PC-9 (cell line): ENCODE measurements at regions not wholly inside any gene's neighbourhood (a gene's known extent, or its start where the extent isn't known, plus 50 kb on each side); places are given as distances from the start of the nearest gene placed in this dataset.

Experiments used
- CTCF ChIP-seq: fragments of 200-600 bp; sonication (generic); conservative IDR thresholded peaks from 2 replicates; pipeline ENCODE4 v1.6.1; 2017; ENCODE audit warnings: mixed run types, antibody characterized with exemption, mild to moderate bottlenecking, moderate library complexity
- EZH2 ChIP-seq: fragments of 200-600 bp; sonication (generic); IDR thresholded peaks from 2 replicates; pipeline ENCODE4 v1.8.0; 2017; ENCODE audit warnings: antibody characterized with exemption, low read depth

GRCh38 chr10:84818961-84819360, 490.6 kb downstream of the CCSER2 start:
- TF ChIP-seq EZH2 (no peak), CTCF (no peak)
